Glutamatergic neuron (in vitro differentiated cells): ENCODE measurements at regions not wholly inside any gene's neighbourhood (a gene's known extent, or its start where the extent isn't known, plus 50 kb on each side); places are given as distances from the start of the nearest gene placed in this dataset.

Source experiments
- DNase-seq: peaks from one replicate; pipeline ENCODE4 v3.0.0; 2022
- H3K27ac Mint-ChIP-seq: one replicate; pipeline ENCODE4 v1.8.0; 2020; ENCODE audit warnings: mild to moderate bottlenecking, mixed read lengths, inconsistent platforms; ENCODE audit not compliant: unreplicated experiment
- H3K27me3 Mint-ChIP-seq: one replicate; pipeline ENCODE4 v1.8.0; 2020; ENCODE audit warnings: mild to moderate bottlenecking, moderate library complexity, mixed read lengths, inconsistent platforms; ENCODE audit not compliant: unreplicated experiment
- H3K36me3 Mint-ChIP-seq: one replicate; pipeline ENCODE4 v1.8.0; 2020; ENCODE audit warnings: mild to moderate bottlenecking, mixed read lengths, inconsistent platforms; ENCODE audit not compliant: unreplicated experiment
- H3K4me1 Mint-ChIP-seq: one replicate; pipeline ENCODE4 v1.8.0; 2020; ENCODE audit warnings: mild to moderate bottlenecking, low read depth, mixed read lengths, inconsistent platforms; ENCODE audit not compliant: unreplicated experiment
- H3K4me3 Mint-ChIP-seq: one replicate; pipeline ENCODE4 v1.8.0; 2020; ENCODE audit warnings: mild to moderate bottlenecking, mixed read lengths, inconsistent platforms; ENCODE audit not compliant: unreplicated experiment
- H3K9me3 Mint-ChIP-seq: one replicate; pipeline ENCODE4 v1.8.0; 2020; ENCODE audit warnings: mild to moderate bottlenecking, moderate library complexity, mixed read lengths, inconsistent platforms; ENCODE audit not compliant: unreplicated experiment
- TF ChIP-seq, protein P1 (sequence below): fragments of 200-600 bp; sonication (generic); IDR thresholded peaks from one replicate; pipeline ENCODE4 v1.5.0; 2021; ENCODE audit not compliant: partially characterized antibody, unreplicated experiment

DNA sequence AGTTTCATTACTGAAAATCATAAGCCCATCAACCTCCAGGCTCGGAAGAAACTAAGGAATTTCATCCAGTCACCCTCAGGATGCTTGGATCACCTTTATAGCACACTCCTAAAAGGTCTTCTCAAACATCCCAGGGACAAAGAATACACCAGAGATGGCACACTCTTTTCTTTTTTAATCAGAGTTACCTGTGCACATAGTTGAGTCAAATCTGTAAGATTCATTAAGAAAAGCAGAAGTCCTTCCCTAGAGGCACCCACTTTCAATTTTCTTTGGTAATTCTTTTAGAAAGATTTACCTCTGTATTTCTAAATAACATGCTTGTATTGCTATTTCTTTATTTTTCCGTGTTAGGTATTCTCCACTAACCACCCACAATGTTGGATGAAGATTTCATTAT lies 50.6 kb upstream of the IL6 start:
- no peaks in the 10 kb centered on the region for H3K4me1 Mint-ChIP-seq
- TF ChIP-seq, protein P1, sequence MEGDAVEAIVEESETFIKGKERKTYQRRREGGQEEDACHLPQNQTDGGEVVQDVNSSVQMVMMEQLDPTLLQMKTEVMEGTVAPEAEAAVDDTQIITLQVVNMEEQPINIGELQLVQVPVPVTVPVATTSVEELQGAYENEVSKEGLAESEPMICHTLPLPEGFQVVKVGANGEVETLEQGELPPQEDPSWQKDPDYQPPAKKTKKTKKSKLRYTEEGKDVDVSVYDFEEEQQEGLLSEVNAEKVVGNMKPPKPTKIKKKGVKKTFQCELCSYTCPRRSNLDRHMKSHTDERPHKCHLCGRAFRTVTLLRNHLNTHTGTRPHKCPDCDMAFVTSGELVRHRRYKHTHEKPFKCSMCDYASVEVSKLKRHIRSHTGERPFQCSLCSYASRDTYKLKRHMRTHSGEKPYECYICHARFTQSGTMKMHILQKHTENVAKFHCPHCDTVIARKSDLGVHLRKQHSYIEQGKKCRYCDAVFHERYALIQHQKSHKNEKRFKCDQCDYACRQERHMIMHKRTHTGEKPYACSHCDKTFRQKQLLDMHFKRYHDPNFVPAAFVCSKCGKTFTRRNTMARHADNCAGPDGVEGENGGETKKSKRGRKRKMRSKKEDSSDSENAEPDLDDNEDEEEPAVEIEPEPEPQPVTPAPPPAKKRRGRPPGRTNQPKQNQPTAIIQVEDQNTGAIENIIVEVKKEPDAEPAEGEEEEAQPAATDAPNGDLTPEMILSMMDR: no peak

DNA sequence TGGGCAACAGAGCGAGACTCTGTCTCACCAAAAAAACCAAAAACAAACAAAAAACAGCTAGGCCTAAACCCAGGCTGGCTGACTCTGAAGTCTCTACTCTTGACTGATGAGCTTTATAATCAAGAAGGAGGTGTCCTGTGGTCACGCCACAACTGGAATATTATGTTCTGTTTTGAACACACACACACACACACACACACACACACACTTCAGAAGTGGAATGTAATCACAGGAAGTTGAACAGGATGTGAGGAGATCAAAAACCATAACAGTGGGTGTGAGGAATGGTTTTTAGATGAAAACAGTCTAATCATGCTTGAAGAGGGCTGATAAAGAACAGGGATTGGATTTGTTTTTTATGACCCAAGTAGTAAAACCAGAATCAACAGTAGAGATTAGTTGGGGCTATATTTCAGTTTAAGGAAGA lies 51.1 kb upstream of the IL6 start:
- Mint-ChIP-seq H3K36me3 (no peaks in the 10 kb centered on the region), H3K27me3 (no peaks in the 10 kb centered on the region), H3K4me1 (no peaks in the 10 kb centered on the region), H3K4me3 (no peak overlapping the region), H3K27ac (no peak overlapping the region), H3K9me3 (no peaks in the 10 kb centered on the region)
- TF ChIP-seq, protein P1: no peak
- DNase-seq: no peak

More for the DNA sequence above, 50.6 kb upstream of the IL6 start:
- no peaks in the 10 kb centered on the region for H3K27me3 Mint-ChIP-seq
- no peak overlapping the region for H3K27ac Mint-ChIP-seq
- H3K9me3 Mint-ChIP-seq: no peaks in the 10 kb centered on the region
- H3K4me3 Mint-ChIP-seq: no peak overlapping the region
- H3K36me3 Mint-ChIP-seq: no peaks in the 10 kb centered on the region
- DNase-seq: no peak

DNA sequence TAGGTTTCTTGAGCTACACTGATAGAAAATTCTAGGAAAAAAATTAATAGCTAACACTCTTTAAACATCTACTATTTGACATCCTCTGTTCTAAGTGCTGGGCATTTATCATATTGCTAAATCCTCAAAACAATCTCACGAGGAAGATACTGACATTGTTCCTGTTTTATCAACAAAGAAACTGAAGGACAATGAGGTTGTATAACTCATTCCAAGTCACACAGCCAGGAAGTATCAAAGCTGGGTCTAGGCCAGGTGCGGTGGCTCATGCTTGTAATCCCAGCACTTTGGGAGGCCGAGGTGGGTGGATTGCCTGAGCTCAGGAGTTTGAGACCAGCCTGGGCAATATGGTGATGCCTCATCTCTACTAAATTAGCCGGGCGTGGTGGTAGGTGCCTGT lies 51.6 kb upstream of the IL6 start:
- TF ChIP-seq, protein P1: no peak
- Mint-ChIP-seq H3K27me3 (no peaks in the 10 kb centered on the region), H3K4me1 (no peaks in the 10 kb centered on the region), H3K4me3 (no peak overlapping the region), H3K9me3 (no peaks in the 10 kb centered on the region), H3K36me3 (no peaks in the 10 kb centered on the region), H3K27ac (no peak overlapping the region)
- no peak for DNase-seq

DNA sequence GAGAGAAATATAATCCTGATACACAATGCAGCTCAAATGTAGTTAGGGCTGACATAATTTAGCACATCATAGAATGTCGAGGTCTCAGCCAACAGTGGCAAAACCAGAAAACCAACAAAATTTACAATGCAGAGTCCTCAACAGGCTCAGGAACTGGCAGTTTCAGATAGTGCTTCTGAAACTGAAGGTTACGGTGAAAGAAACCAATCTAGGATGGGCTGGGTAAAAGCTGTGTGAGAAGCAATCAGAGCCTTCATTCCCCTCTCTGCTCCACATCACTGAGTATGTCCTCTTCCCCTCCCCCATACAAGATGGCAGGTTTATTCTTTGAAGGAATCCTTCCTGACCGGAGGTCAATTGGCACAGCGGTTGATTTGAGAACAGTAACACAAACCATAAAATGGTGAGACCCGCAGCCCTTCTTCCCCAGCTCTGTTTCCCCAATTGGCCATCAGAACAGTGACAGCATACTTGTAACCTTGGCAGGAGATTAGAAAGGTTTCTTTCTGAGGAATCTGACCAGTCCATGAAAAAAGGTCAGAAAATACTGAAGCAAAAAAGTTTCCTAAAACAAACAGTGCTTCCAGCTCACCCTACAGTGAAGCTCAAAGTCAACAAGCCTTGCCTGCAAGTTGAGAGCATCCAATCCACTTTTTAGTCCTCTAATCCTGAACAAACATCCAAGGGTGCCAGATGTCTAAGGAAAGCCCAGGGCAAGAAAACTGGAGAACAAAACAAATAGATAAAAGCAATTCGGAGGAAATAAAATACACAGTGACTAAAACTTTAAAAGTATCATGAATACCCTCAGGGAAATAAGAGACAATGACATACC lies 53.9 kb upstream of the IL6 start:
- H3K36me3 Mint-ChIP-seq: no peaks in the 10 kb centered on the region
- no peaks in the 10 kb centered on the region for H3K4me1 Mint-ChIP-seq
- H3K9me3 Mint-ChIP-seq: no peaks in the 10 kb centered on the region
- no peaks in the 10 kb centered on the region for H3K27me3 Mint-ChIP-seq
- TF ChIP-seq, protein P1: no peak
- no peak for DNase-seq
- H3K4me3 Mint-ChIP-seq: no peak overlapping the region
- no peak overlapping the region for H3K27ac Mint-ChIP-seq

DNA sequence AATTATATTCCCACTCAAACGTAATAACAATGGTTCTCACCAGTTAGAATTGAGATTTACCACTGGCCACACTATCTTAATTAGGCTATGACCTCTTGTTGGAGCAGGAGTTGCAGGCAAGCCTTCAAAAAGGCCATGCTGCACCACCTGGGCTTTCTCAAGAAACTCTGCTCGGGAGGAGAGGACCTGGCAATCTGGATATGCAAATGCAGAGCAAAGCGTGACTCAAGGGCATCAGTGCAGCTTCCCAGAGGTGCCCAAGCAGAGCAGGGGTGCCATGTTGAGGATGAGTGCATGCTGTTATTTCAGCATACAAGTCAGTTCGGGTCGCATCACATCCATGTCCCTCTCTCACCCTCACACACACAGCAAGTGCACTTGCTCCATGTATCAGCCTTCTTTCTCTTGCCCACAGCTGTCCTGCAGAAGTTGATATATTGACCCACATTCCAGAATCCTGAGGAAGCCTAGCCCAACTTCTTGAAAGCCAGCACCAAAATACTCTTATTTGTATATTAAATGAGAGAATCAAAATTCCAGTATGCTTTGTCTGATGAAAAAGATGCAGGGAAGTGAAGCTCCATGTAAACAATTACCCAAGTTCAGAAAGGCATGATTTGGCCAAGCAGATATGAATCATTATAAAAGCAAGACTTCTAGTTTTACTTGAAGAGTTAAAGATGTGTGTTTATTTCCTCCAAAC lies 55.7 kb upstream of the IL6 start:
- H3K4me3 Mint-ChIP-seq: no peak overlapping the region
- no peaks in the 10 kb centered on the region for H3K27me3 Mint-ChIP-seq
- TF ChIP-seq, protein P1: no peak
- H3K27ac Mint-ChIP-seq: no peak overlapping the region
- no peaks in the 10 kb centered on the region for H3K4me1 Mint-ChIP-seq
- H3K36me3 Mint-ChIP-seq: no peaks in the 10 kb centered on the region
- DNase-seq: no peak
- no peaks in the 10 kb centered on the region for H3K9me3 Mint-ChIP-seq
